Gastrocnemius medialis (tissue), 4 donors: ENCODE measurements at regions not wholly inside any gene's neighbourhood (a gene's known extent, or its start where the extent isn't known, plus 50 kb on each side); places are given as distances from the start of the nearest gene placed in this dataset.

Experiments
- ATAC-seq, 2 donors: fragments of 150-250 bp; one replicate each; pipeline ENCODE4 v1.9.1; 2016
- DNase-seq, 2 donors: peaks; one replicate each; pipeline ENCODE4 v3.0.0-alpha.2; 2019
- H3K27ac ChIP-seq, 4 donors: fragments of 200-600 bp; sonication (generic); 1 replicate in 1 of 4; 2 replicates in 3 of 4; pipeline ENCODE4 v1.5.1; 2016 to 2018; ENCODE audit warnings: mild to moderate bottlenecking in 2 of 4, moderate library complexity in 1 of 4
- H3K27me3 ChIP-seq, 3 donors: fragments of 200-600 bp; sonication (generic) in 2 of 3; 1 replicate in 1 of 3; 2 replicates in 2 of 3; pipeline versions ENCODE4 v1.5.1 to v1.6.0; 2016 to 2019; ENCODE audit warnings: mild to moderate bottlenecking in 1 of 3, moderate library complexity in 1 of 3
- H3K36me3 ChIP-seq, 2 donors: fragments of 200-600 bp; sonication (generic) in 1 of 2; one replicate each; pipeline ENCODE4 v1.5.1; 2017 to 2018
- H3K4me1 ChIP-seq, 2 donors: fragments of 200-600 bp; sonication (generic) in 1 of 2; one replicate each; pipeline ENCODE4 v1.5.1; 2016 to 2017; ENCODE audit warnings: mild to moderate bottlenecking in 2 of 2
- H3K4me3 ChIP-seq, 4 donors: fragments of 200-600 bp; sonication (generic) in 3 of 4; 1 replicate in 1 of 4; 2 replicates in 3 of 4; pipeline ENCODE4 v1.5.1; 2016 to 2019; ENCODE audit warnings: mild to moderate bottlenecking in 2 of 4
- H3K9me3 ChIP-seq, 3 donors: fragments of 200-600 bp; sonication (generic) in 2 of 3; 1 replicate in 1 of 3; 2 replicates in 2 of 3; pipeline ENCODE4 v1.5.1; 2016 to 2019
- POLR2A ChIP-seq, 2 donors: fragments of 450-650 bp; IDR thresholded peaks; one replicate each; pipeline ENCODE4 v1.6.1; 2017; ENCODE audit warnings: antibody characterized with exemption in 2 of 2, mild to moderate bottlenecking in 2 of 2, moderate library complexity in 2 of 2
- in situ Hi-C, 4 donors: fragments of 200-750 bp; cut with MboI; loops; one replicate each; pipeline versions ENCODE4 v1.15.0 to v1.8.0; 2017; ENCODE audit warnings: low sequenced_read_pairs in 4 of 4
- intact Hi-C: fragments of 100-400 bp; cut with DNase I; formaldehyde crosslinking; loops from one replicate; pipeline ENCODE4 v1.15.1; 2023; ENCODE audit warnings: low total_unique reads
- TF ChIP-seq, protein P1 (sequence below), 5 experiments: fragments of 450-650 bp in 3 of 5; fragments of 200-600 bp in 2 of 5; sonication (generic) in 2 of 5; IDR thresholded peaks in 4 of 5; conservative IDR thresholded peaks in 1 of 5; 1 replicate in 4 of 5; 2 replicates in 1 of 5; pipeline ENCODE4 v1.5.1; 2016 to 2019; ENCODE audit warnings: antibody characterized with exemption in 5 of 5, mild to moderate bottlenecking in 3 of 5, moderate library complexity in 3 of 5

DNA sequence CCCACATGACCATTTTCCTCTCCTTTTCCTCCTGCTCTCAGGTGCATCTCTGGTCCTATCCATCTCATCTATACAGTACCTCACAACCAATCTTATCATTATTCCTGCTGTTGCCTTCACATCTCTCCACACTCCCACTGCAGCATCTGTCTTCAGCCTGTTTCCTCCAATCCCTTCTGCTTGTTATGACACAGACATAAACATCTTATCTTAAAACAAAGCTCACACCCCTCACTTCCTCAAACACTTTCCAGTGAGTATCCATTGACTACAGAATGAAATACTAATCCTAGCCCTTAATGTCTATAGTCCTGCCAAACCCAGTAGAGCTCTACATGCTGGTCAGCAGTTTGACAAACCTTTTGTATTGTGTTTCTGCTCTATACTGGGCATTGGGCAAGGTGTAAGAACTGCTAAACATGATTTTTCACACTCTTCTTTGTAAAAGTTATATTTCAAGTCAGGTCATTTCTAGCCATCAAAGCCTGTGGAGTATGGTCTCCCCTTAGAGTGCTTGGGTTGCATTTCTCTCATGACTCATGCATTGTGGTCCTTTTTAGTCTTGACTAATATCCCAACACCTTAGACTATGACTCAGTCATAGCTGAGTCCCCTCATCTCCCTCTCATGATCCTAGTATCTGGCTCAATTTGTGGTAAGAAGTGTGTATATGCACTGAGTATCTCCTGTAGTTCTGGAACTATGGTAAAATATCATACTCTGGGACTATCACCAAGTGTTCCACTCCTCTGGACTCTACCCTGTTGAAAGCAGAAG is 187.0 kb downstream of the CYRIA start:
- no peaks in the 10 kb centered on the region for H3K36me3 ChIP-seq
- no peak for ATAC-seq
- in situ Hi-C loops, result loop anchor here in 1 of 4 donors (25.0 kb wide), 1 partner anchor 541 kb away; the partner anchor contains the start of gene MYCN

DNA sequence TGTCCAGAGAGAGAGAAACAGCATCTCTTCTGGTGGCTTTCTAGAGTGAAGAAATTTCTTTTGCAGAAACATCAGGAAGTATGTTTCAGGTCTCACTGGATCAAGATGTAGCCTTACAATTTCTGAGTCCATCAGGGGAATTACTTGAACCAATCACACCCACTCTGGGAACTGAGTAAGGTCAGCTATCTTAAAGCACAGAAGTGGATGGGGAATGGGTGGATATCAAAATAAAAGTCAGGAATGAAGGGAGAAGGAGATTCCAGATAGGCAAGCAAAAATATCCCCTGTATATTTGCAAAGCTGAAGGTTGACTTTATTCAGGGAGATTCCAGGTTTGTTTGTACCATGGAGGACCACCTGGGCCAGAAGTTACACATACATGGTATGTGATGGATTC is 188.0 kb downstream of the CYRIA start:
- Histone ChIP-seq H3K9me3 (no peaks in the 10 kb centered on the region), H3K27me3 (no peaks in the 10 kb centered on the region), H3K4me3 (no peak overlapping the region), H3K4me1 (no peaks in the 10 kb centered on the region), H3K36me3 (no peaks in the 10 kb centered on the region), H3K27ac (no peak overlapping the region)
- ATAC-seq (no peak), DNase-seq (no peak)
- no peak for TF ChIP-seq POLR2A (IDR thresholded peaks at IDR 0.05)
- TF ChIP-seq, protein P1, sequence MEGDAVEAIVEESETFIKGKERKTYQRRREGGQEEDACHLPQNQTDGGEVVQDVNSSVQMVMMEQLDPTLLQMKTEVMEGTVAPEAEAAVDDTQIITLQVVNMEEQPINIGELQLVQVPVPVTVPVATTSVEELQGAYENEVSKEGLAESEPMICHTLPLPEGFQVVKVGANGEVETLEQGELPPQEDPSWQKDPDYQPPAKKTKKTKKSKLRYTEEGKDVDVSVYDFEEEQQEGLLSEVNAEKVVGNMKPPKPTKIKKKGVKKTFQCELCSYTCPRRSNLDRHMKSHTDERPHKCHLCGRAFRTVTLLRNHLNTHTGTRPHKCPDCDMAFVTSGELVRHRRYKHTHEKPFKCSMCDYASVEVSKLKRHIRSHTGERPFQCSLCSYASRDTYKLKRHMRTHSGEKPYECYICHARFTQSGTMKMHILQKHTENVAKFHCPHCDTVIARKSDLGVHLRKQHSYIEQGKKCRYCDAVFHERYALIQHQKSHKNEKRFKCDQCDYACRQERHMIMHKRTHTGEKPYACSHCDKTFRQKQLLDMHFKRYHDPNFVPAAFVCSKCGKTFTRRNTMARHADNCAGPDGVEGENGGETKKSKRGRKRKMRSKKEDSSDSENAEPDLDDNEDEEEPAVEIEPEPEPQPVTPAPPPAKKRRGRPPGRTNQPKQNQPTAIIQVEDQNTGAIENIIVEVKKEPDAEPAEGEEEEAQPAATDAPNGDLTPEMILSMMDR (IDR thresholded peaks at IDR 0.05 in 4 of 5, conservative IDR thresholded peaks at IDR 0.05 in 1 of 5), result no peak
- in situ Hi-C loops, result loop anchor here in 1 of 4 donors (25.0 kb wide), 1 partner anchor 540 kb away; the partner anchor contains the start of gene MYCN
- intact Hi-C loops, result no loop called here

More for the DNA sequence above, 187.0 kb downstream of the CYRIA start:
- Histone ChIP-seq H3K4me1 (no peaks in the 10 kb centered on the region), H3K4me3 (no peak overlapping the region), H3K9me3 (no peaks in the 10 kb centered on the region), H3K27ac (no peak overlapping the region), H3K27me3 (no peaks in the 10 kb centered on the region)
- DNase-seq, result no peak
- TF ChIP-seq, protein P1 (IDR thresholded peaks at IDR 0.05 in 4 of 5, conservative IDR thresholded peaks at IDR 0.05 in 1 of 5), result no peak
- TF ChIP-seq POLR2A (IDR thresholded peaks at IDR 0.05), result no peak
- intact Hi-C loops, result no loop called here

DNA sequence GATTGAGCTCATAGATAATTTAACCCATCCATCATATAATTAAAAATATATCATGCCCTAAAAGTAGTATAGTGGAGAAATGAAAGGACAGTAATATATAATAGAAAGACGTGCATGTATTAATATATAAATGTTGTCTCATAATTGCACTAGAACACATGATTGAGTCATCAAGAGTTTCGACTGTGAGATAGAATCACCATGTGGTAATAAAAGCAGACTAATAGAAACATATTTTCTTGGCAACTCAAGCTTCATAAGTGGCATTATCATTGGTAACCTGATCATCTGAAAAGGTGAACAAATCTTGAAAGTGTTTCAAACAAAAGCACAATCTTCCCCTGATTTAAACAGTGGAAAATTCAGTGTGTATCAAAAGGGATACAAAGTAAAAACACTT is 188.8 kb downstream of the CYRIA start:
- TF ChIP-seq POLR2A (IDR thresholded peaks at IDR 0.05), result no peak
- TF ChIP-seq, protein P1 (IDR thresholded peaks at IDR 0.05 in 4 of 5, conservative IDR thresholded peaks at IDR 0.05 in 1 of 5), result no peak
- no peak overlapping the region for H3K4me3 ChIP-seq
- no peaks in the 10 kb centered on the region for H3K4me1 ChIP-seq
- ATAC-seq, result no peak
- intact Hi-C loops (no loop called here), in situ Hi-C loops (loop anchor here in 1 of 4 donors (25.0 kb wide), 1 partner anchor 540 kb away; the partner anchor contains the start of gene MYCN)
- no peaks in the 10 kb centered on the region for H3K36me3 ChIP-seq
- H3K27me3 ChIP-seq, result no peaks in the 10 kb centered on the region
- no peak overlapping the region for H3K27ac ChIP-seq
- H3K9me3 ChIP-seq, result no peaks in the 10 kb centered on the region
- no peak for DNase-seq

DNA sequence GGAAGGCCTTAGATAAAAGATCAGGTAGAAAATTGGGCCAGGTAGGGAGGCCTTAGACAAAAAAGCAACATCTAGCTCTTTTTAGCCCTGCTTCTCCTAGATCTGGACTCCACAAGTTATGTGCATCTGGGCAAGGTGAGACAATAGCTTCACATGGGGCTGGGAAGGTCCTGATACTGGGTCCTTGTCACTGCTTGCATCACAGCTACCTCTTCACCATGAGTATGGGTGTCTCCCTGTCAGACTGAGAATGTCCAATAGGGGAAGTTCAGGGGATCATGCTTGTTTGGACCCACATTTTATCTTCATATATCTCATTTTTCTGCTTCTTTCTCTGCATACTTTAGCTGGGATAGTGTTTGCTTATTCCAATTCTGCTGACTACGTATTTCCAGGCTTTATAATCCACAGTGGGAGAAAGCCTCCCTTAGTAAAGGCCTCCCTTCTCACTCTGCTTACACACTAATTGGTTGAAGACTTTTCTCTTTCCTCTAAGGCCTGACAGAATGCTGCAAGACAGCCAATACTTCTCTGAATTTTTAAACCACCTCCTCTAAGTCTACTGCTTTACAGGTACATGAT is 189.6 kb downstream of the CYRIA start:
- Histone ChIP-seq H3K36me3 (no peaks in the 10 kb centered on the region), H3K4me1 (no peaks in the 10 kb centered on the region), H3K4me3 (no peak overlapping the region), H3K27ac (no peak overlapping the region), H3K9me3 (no peaks in the 10 kb centered on the region), H3K27me3 (no peaks in the 10 kb centered on the region)
- in situ Hi-C loops, result loop anchor here in 1 of 4 donors (25.0 kb wide), 1 partner anchor 539 kb away; the partner anchor contains the start of gene MYCN
- intact Hi-C loops, result no loop called here
- TF ChIP-seq, protein P1 (IDR thresholded peaks at IDR 0.05 in 4 of 5, conservative IDR thresholded peaks at IDR 0.05 in 1 of 5), result no peak
- no peak for TF ChIP-seq POLR2A (IDR thresholded peaks at IDR 0.05)
- no peak for DNase-seq
- no peak for ATAC-seq
